D721Med (cell line): ENCODE measurements at regions not wholly inside any gene's neighbourhood (a gene's known extent, or its start where the extent isn't known, plus 50 kb on each side); places are given as distances from the start of the nearest gene placed in this dataset.

ENCODE experiments used
- DNase-seq: peaks from one replicate; pipeline ENCODE4 v3.0.0; 2011; ENCODE audit warnings: low spot score; ENCODE audit not compliant: insufficient read length
- FAIRE-seq: peaks from 2 replicates; lab custom pipeline; 2011; peaks lifted over from hg19 to GRCh38; lab: Jason Lieb, UNC
- TF ChIP-seq, protein P1 (sequence below): IDR thresholded peaks from 2 replicates; pipeline ENCODE4 v1.5.1; 2012; ENCODE audit warnings: mild to moderate bottlenecking, control low read depth; ENCODE audit not compliant: insufficient read depth; ENCODE audit errors: missing control alignments

DNA sequence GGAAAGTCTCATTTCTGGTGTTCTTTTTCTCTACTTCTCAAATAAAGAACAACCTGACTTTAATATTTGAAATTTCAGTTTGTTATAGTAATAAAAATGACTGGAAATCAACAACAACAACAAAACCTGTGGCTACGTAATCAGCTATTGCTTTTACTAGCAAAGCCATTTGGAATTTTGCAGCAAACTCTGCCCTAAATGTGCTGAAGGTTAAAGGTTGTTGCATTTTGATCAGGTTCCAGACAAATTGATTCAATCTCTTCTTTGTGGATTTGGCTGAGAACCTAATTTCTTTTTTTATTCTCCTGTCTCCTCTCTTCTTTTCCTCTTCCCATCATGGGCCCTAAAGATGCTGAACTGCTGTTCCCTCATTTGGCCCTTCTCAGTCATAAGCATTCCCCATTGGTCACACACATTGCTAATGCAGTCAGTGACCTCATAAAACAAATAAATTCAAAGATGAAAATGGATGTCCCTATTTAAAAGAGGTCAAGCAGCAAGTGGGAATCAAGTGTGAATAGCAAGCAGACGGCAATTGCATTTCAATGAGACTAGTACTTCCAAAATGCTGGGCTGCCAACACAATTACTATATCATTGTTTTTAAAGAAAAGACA, 795.1 kb upstream of the CDH8 start:
- FAIRE-seq (no peak), DNase-seq (no peak)
- TF ChIP-seq, protein P1, sequence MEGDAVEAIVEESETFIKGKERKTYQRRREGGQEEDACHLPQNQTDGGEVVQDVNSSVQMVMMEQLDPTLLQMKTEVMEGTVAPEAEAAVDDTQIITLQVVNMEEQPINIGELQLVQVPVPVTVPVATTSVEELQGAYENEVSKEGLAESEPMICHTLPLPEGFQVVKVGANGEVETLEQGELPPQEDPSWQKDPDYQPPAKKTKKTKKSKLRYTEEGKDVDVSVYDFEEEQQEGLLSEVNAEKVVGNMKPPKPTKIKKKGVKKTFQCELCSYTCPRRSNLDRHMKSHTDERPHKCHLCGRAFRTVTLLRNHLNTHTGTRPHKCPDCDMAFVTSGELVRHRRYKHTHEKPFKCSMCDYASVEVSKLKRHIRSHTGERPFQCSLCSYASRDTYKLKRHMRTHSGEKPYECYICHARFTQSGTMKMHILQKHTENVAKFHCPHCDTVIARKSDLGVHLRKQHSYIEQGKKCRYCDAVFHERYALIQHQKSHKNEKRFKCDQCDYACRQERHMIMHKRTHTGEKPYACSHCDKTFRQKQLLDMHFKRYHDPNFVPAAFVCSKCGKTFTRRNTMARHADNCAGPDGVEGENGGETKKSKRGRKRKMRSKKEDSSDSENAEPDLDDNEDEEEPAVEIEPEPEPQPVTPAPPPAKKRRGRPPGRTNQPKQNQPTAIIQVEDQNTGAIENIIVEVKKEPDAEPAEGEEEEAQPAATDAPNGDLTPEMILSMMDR, result no peak

DNA sequence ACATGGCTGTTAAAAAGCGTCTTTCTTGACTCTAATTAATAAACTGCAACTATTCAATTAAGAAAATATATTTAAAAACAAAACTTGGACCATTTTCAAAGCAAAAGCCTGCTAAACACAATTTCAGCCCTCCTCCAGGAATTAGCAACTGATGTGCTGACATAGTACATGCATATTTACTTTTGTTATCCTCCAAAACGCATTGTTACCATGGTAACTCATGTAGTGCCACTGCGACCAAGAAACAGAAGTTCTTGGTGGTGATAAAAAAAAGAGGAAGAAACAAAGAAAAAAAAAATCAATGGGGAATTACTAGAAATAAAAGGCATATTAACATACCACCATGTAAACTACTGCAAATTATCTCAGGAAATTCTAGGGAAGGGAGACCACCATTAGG, 793.4 kb upstream of the CDH8 start:
- DNase-seq (no peak), FAIRE-seq (no peak)
- TF ChIP-seq, protein P1, result no peak

DNA sequence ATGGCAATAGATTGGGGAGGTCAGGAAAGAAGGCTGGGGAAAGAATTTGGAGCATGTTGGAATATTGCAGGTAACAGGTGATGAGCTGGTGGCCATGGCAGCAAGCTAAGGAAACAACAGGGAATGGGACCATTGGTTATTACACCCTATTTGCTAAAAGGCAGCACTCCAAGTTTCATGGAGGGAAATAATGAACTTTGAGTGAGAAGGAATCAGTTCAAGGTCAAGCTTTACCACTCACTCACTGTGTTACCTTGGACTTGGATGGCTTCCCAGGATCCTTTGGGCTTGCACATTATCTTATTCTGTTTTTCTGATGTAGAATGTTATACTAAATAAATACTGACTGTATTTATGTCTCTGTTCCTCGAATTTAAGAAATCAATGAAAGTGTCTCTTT, 792.8 kb upstream of the CDH8 start:
- no peak for FAIRE-seq
- TF ChIP-seq, protein P1, result no peak
- DNase-seq, result no peak

DNA sequence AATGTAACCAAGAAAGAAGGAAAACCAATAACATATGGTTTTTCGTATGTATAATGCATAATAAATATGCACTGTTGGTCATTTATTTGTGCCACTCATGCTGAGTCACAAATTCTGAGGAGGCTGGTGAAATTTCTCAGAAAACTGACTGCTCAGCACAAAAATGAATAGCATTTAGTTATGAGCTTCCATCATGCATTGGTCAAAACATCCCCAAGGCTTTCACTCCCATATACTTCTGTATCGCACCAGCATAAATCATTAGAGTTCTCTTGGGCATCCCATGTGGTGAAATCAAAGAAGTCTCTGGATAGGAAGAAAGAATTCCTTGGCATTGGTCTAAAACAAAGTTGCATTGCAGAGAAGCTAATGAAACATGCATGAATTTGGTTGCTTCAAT, 785.6 kb upstream of the CDH8 start:
- DNase-seq, result no peak
- TF ChIP-seq, protein P1, result no peak
- FAIRE-seq, result no peak

DNA sequence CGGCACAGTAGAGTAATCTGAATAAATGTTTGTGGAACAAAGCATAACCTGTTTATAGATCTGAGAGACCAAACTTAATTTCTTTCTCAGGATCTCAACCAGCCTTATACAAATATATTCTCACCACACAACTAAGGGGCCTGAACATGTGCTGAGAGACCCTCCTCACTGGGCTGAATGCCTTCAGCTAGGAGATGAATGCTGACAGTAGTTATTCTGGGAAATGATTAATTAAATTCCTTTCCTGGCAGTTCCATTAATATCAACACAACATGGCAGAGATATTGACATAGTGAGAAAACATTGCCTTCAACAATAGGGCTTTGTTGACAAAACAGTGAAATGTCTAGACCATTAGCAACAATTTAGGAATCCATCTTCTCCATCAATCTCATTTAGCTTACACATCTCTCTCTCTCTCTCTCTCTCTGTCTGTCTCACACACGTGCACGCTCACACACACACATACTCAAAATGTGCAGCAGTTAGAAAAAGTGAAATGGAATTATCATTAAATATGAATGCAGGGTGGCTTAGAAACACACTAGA, 780.8 kb upstream of the CDH8 start:
- FAIRE-seq, result no peak
- TF ChIP-seq, protein P1, result no peak
- DNase-seq, result no peak

DNA sequence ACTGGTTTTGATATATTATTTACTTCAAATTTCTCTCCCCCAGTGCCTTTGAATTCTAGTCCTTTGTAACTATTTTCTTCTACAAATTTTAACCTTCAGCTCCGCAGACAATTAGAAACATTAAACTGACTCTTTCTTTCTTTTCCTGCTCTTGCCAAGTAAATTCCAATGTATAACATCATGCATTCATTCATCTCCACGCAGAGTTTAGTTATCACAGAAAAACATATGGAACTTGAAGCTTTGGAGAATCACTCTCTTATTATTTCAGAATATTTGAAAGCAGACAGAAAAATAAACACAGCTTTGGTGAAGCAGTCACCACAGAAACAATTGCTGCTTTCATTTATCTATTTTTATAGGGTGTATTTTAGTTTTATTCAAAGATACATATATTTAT, 778.7 kb upstream of the CDH8 start:
- FAIRE-seq, result no peak
- TF ChIP-seq, protein P1, result no peak
- no peak for DNase-seq

DNA sequence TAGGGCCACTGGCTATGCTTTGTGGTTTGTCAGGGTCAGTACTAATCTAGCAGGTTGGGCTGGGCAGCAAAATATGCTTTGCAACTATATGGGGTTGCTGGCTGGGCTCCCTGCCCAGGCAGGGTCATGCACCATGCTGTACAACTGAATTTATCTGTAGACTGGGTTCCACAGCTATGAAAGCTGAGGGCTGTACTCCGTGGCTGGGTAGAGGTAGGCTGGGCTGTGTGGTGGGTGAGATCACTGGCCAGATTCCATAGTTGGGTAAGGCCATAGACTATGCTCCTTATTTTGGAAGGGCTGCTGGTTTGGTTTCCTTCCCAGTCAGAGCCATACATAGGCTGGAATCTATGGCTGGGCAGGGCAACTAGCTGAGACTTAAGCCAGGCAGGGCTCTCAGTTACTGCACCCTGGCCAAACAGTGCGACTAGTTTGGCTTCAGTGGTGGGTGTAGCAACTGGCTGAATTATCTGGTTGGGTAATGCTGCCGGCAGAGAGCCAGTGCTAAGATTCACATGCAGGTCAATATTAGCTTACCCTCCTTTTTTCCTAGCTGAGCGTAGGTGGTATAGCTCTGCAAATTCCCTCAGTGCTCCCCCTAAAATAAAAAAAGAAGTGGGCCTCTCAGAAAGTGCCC, 769.1 kb upstream of the CDH8 start:
- DNase-seq (no peak), FAIRE-seq (no peak)
- TF ChIP-seq, protein P1, result no peak
